ENCODE measurements at regions not wholly inside any gene's neighbourhood (a gene's known extent, or its start where the extent isn't known, plus 50 kb on each side); places are given as distances from the start of the nearest gene placed in this dataset.
A peak's percentile ranks its signal among the peaks of the same experiment; 100 is the strongest.
"Not testable (repeated sequence)": the region's sequence is repeated elsewhere in the genome, so short reads cannot be mapped to it uniquely, and the experiment has no call there.

- DNase-seq = peak; percentile 3
Measured at GRCh38 chr12:94916663-94917062, 86.8 kb downstream of the NDUFA12 start.

DNA sequence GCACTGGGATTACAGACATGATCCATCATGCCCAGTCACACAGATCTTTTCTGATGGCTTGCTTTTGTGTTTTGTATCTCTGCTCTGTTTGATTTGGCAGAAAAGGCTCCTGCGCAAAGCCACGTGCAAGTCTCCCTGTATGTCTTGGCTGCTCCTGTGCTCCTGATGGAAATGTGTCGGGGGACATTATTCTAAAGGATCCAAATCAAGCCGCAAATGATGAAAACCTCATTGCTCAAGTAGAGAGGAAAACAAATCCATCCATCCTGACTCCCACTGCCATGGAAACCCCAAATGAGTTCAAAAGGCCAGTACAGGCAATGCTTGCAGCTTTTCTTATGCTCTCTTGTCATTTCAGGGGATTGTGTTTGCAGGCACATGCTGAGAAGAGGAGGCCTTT lies 93.8 kb downstream of the NDUFA12 start:
- DNase-seq = no peak

- not testable (repeated sequence) for DNase-seq
Measured at GRCh38 chr12:94905749-94906148, 97.7 kb downstream of the NDUFA12 start.

- no peak for DNase-seq
Measured at GRCh38 chr12:94900496-94900895, 103.0 kb downstream of the NDUFA12 start.

GRCh38 chr12:94898388-94898787 lies 105.1 kb downstream of the NDUFA12 start:
- DNase-seq = no peak

DNA sequence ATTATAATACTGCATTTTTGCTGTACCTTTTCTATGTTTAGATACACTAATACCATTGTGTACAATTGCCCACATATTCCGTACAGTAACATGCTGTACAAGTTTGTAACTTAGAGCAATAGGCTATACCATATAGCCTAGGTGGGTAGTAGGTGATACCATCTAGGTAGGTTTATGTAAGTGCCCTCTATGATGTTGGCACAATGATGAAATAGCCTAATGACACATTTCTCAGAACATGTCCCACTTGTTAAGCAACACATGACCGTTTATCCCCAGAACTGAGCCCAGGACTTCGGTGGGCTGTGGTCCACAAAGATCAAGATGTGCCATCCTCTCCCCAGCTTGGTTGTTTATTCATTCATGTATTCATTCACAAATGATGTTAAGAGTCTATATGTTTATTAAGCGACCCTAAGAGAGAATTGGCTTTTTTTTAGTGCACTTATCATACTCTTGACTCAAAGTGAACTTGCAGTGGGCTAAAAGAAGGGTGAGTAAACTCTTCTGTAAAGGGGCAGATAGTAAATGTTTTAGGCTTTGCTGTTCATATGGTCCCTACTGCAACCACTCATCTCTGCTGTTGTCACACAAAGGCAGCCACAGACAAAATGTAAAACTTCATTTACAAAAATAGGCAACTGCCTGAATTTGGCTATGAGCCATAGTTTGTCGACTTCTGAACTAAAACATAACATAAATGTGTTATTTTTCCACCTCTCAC lies 110.8 kb downstream of the NDUFA12 start:
- no peak for DNase-seq

GRCh38 chr12:94889445-94890210 lies 113.9 kb downstream of the NDUFA12 start:
- DNase-seq = no peak

DNA sequence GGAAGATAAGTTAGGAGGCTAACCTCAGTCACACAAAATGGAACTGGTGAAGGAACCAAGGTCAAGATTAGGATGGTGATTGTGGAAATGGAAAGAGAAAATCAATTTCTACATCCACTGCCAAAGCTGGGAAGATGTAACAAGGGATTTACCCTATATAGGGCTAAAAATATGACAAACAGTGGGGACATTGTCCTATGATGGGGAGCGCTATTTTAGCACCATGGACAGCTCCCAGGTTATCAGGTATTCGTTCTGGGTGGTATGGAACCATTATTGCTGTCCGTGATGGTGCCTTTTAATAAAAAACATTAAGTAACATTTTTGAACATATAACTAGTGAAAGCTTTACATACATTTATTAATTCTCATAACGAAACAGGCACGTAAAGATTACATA lies 124.0 kb downstream of the NDUFA12 start:
- no peak for DNase-seq

DNA sequence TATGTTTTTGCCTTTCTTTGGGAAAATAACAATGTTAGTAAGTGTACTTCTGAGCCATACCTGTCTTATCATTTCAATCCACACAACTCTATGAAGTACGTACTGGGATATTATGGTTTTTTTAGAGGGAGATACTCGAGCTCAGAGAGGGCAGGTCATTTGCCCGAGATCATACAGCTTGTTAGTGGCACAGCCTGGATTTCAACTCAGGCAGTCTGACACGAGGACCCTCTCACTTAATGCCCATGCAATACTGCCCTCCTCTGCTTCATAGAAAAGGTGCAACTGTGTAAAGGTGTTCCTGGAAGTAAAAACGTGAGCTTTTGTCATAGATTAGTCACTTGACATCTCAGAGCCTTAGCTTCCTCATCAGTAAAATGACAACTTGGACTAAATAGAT lies 128.0 kb downstream of the NDUFA12 start:
- peak; percentile 35 for DNase-seq

DNA sequence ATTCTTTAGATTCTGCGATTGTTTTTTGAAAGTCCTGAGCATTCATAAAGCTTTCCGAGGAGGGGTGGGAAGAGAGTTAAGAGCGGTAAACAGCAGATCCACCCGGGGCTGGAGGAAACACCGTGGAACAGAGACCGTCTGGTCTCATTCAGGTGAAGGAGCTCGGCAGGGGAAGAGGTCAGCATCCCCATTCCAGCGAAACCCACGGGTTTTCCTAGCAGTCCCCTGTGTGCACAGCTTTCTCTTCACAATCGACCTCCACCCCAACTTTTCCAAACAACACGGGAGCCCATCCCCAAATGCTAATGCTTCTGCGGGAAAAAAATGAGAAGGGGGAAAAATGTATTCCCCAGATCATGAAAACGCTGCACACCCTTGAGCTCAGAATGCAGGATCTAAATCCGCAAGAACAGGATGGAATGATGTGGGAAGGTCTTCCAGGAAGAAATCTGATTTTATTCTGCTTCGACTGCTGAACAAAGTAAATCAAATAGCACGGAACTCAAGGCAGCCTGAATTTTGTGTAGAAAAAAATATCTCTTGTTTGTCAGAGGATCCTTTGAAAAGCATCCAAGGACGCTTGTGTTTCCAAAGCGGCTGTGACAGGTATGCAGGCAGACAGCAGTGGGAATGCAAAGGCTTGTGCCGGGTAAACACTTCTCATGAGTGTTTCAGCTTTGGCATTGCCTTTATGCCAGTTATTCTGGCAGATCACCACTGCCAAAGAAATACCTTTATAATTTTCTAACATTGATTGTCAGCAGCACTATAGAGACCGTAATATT lies 128.8 kb downstream of the NDUFA12 start:
- no peak for DNase-seq

DNA sequence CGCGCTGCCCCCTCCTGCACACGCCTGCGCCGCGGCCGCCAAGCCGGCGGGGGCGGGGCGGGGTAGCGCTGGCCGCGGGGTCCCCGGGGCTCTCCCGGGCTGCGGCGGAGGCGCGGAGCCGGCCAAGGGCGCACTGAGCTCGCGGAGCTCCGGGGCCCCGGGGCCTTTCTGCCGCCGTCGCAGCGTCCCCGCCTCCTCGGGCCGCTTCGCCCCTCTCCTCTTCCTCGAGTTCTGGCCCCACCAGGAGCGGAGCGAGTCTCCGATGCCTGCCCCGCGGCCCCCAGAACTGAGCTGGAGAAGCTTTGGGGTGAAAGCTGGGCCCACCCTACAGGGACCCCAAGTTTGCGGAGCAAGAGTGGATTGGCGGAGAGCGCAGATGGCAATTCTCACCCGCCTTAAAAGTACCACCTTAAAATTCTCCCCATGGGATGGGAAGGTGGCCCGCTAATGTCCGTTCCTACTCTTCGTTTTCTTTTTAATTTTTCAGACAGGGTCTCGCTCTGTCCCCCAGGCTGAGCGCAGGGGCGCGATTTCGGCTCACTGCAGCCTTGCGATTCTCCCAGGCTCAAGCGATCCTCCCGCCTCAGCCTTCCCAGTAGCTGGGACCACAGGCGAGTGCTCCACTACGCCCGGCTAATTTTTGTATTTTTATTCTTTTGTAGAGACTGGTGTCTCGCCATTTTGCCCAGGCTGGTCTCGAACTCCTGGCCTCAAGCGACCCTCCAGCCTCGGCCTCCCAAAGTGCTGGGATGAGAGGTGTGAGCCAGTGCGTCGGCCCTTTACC lies 129.6 kb downstream of the NDUFA12 start:
- no peak for DNase-seq

DNA sequence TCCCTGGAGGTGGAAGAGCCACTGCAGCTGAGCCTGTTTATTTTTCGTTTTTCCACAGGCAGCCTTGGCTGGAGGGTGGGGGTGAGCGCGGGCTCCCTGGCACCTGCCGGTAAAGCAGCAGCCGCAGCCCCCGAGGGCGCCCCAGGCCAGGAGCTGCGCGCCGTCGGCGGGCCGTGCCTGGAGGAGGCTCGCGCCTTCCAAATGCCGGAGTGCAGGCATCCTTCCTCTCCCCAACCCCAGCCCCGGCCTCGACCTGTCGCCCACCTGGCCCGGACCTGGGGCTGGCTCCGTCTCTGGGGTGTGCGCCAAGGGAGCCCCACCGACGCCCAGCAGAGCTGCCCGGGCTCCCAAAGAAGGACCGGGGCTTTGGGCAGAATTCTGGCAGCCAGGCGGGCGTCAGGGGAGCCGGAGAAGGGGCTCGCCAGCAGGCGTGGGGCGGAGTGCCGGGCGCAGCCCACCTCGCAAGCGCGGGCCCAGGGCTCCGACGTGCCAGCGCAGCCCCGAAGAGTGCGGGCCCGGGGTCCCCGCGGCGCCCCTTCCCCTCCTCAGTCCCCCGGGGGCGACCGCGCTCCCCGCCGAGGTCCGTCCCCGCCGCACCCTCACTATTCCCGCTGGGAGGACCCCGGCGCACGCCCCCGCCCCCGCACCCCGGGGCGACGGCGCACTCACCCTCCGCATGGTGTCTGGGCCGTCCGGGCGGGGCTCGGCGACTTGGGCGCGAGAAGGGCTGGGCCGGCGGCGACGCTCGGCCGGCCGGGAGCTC lies 130.3 kb downstream of the NDUFA12 start:
- DNase-seq = no peak

DNA sequence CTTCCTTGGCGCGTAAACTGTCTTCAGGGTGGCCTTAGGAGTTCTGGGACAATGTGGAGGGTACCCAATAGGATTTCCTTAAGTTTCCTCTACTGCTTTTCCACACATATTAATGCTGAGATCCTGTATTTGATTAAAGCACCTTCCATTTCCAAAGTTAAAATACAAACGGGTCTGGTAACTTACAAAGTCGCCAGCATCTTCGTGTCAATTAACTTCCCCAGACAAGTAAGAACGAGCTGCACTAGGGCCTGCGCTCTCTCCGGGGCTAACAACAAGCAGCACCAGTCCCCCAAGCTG lies 130.9 kb downstream of the NDUFA12 start:
- DNase-seq = no peak

- no peak for DNase-seq
Measured at GRCh38 chr12:94872007-94872653, 131.4 kb downstream of the NDUFA12 start.

DNA sequence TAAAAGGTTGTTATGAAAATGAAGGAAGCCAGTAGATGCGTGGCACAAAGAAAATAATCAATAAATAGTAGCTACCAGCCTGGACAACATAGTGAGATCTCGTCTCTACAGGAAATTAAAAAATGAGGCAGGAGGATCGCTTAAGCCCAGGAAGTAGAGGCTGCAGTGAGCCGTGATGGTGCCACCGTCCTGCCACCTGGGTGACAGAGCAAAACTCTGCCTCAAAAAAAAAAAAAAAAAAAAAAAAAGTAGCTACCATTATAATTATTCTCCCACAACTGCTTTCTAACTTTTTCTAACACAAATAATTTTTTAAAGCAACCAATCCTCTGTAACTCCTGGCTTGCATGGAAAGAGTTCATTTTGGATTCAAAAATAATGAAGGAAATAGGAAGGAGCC lies 133.0 kb downstream of the NDUFA12 start:
- DNase-seq = no peak

DNA sequence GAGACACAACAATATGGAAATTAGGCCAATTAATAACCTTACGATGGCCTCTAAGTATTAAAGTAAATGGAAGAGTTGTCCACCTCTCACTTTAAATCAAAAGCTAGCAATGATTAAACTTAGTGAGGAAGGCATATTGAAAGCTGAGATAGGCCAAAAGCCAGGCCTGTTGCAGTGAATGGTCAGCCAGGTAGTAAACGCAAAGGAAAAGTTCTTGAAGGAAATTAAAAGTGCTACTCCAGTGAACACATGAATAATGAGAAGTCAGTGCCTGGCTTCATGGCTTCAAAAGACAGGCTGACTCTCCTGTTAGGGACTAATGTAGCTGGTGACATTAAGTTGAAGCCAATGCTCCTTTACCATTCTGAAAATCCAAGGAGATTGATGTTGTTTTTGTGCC lies 135.3 kb downstream of the NDUFA12 start:
- no peak for DNase-seq

DNA sequence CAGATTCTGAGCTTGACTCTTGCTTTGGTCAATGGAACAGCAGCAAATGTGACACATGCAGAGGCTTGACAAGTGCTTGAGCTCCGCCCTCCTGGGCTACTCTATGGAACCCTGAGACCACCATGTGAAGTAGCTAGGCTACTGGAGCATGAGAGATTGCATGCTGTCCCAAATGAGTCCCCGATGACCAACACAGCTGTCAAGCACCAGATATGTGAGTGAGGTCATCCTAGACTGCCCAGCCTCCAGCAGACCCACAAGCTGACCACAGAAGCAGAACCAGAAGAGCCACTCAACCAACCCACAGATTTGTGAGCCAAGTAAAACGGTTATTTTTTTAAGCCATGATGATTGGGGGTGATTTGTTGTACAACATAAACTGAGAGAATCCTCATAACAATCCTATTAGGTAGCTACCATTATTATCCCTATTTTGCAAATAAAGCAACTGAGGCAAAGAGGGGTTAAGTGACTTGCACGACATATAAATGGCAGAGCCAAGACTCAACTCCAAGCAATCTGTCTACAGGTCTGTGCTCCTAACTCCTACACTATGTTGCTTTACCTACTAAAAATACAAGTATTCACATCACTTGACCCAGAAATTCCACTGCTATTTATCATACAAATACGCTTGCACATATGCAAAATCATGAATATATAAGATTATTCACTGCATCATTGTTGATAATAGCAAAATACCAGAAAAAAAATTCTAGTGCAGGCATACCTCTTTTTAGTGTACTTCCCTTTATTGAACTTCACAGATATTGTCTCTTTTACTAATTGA lies 136.2 kb downstream of the NDUFA12 start:
- DNase-seq = no peak

DNA sequence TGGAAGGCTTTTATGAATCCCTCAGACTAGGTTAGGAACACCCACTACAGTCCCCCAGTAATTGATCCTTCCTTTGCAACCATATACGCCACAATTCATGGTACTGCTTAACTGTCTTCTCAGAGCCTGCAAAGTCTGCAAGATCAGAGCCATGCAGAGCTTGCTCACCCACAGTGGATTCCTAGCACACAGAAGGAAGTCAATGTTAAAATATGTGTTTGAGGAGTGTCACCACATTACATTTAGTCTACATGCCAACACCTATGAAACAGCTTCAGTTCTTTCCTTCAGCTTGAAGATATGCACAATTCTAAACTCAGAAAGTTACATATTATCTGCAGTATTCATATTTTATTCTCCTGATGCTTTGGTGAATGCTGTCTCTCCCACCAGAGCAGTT lies 138.5 kb downstream of the NDUFA12 start:
- no peak for DNase-seq

GRCh38 chr12:94863321-94864035 lies 140.0 kb downstream of the NDUFA12 start:
- DNase-seq = no peak

- peak; percentile 42 for DNase-seq
Measured at GRCh38 chr12:94862421-94862820, 141.1 kb downstream of the NDUFA12 start.
